Activated effector memory CD4-positive, alpha-beta T cell treated with Interleukin-2 at 50 U/mL for 16 hours (primary cell): ENCODE measurements at regions not wholly inside any gene's neighbourhood (a gene's known extent, or its start where the extent isn't known, plus 50 kb on each side); places are given as distances from the start of the nearest gene placed in this dataset.
"Not testable (repeated sequence)": the region's sequence is repeated elsewhere in the genome, so short reads cannot be mapped to it uniquely, and the experiment has no call there.

ENCODE experiments used
- DNase-seq: peaks from one replicate; pipeline ENCODE4 v3.0.0-alpha.2; 2020

DNA sequence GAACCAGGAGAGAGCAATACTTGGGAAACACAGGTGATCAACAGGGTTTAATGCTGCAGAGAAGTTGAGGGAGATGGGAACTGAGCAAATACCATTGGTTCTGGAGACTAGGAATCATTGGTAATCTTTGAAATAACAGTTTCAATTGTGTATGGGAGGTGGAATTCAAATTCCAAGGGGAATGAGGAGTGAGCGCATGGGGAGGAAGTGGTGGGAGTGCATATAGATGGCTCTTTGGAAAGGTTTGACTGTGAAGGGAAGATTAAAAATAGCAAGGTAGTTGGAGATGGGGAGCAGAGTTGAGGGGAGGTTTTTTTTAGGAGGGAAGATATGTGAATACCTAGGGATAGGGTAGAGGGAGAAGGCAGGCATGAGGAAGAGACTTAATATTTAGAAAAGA is 51.1 kb upstream of the ROPN1 start:
- no peak for DNase-seq

DNA sequence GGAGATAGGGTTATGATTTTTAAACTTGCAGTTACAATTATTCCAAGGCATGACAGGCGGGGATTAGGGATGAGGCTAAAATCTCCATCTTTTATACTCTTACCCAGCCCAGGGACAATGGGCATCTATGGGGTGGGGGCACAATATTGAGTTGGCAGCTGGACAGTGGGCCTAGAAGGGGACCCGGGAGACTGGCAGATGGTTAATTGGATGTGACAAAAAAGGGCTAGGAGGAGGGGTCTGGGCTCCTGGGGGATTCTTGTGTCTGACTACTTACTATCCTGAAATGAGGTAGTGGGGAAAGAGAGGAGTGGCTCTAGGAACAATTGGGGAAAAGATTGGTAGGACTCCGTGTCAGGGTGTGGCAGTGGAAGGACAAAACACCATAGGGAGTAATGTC is 53.0 kb upstream of the ROPN1 start:
- no peak for DNase-seq

DNA sequence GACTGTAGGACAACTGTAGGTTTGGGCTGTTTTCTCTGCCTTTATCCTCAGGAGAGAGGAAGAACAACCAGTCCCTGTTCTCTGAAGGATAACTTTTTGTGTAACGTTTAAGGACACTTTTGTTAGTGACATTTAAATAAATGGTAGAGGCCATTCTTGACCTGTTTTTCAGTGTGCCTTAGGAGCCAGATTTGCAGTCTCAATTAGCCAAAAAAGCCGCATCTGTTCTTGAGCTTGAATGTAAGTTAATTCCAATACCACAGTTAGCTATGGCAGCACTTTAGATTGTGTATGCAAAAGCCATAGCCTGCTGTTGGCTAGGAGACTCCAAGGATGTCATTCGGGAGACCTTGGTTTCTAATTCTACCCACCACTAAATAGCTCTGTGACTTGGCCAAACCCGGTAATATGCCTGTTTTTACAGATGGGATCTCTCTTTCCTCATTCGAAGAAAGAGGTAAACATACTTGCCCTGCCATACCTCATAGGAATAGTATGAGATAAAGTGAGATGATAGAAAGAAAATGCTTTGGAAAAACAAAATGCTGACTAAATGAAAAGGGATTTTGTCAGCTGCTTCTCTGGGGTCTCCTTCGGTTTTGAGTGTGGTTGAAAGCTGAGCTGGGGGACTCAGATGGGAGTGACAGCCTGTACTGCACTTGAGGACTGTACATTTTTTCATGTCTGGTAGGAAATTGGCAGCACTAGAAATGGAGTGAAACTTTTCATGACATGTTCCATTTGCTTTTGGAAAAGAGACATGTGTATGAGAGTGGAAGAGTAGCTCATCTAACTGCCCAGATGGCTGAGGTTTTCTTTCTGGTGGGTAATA is 57.3 kb upstream of the ROPN1 start:
- no peak for DNase-seq

GRCh38 chr3:124051636-124052035 is 59.7 kb upstream of the ROPN1 start:
- DNase-seq, result no peak

DNA sequence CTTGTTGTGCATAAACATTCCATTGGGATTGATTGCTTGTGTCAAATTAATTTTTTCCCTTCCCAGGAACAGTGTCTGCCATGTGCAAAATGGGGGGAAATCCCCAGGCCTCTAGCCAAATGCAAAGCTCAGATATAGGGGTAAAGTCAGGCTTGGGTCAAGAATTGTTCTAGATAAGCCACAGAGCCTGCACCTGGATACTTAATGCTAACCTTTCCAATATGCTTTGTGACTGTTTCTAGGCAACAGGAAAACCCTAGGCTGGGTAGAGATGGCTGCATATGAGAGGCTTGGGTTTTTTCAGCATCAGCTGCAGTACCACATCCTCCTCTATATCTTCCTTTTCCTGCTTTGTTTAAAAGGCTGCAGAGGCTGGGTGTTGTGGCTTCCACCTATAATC is 61.9 kb upstream of the ROPN1 start:
- no peak for DNase-seq

- no peak for DNase-seq
These were observed 64.9 kb upstream of the ROPN1 start for GRCh38 chr3:124056846-124057245.

DNA sequence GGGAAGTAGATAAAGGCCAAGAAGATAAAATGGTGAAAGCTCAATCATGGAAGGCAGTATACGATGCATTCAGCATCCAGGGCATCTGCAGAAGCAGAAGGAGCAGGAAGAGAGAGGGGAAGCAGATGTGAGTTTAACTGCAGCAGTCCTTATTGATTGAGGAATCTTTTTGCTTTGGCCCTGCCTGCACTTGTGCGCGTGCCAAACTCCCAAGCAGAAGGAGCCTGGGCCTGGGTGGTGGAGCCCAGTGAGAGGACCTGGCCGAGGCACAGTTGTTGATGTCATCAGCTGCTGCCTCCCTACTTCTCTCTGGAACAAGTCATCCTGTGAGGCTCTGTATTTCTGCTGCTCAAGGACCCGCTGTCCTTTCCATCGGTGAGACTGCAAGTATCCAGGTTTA is 65.5 kb upstream of the ROPN1 start:
- DNase-seq, result no peak

DNA sequence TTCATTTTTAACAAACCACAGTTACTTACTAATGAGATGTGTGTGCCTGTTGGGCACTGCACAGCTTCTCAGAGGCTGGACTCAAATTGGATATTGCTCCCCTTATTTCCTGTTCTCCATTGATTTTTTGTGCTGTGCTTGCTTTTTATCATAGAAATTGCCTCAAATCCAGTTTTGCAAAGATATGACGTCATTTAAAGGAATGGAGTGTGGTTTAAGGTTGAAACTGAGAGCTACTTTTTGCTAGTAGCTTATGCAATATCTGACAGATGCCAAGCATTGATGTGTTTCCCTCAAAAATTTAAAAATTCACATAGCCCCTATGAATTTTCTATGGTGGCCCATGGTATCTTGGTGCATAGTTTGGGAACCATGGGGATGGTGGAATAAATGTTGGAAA is 67.7 kb upstream of the ROPN1 start:
- DNase-seq, result no peak

GRCh38 chr3:124063197-124063909 is 71.4 kb upstream of the ROPN1 start:
- no peak for DNase-seq

GRCh38 chr3:124064050-124064449 is 72.1 kb upstream of the ROPN1 start:
- no peak for DNase-seq

GRCh38 chr3:124066543-124066942 is 74.6 kb upstream of the ROPN1 start:
- DNase-seq, result not testable (repeated sequence)

DNA sequence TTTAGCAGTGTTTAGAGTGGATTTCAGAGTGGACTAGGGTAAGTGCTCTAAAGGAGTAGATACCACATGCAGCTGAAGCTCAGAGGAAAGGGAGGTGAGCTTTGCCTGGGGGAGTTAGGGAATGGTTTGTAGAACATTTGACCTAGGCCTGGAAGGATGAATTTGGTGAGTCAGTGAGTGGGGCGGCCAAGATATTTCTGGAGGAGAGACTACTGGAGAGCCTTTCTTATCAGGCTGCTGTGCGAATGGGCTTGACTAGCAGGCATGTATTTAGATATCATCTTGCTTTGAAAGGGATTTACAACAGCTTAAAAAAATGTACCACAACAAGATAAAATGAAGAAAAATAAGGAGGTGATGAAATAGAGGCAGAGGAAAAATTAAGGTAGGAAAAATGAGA is 77.8 kb upstream of the ROPN1 start:
- not testable (repeated sequence) for DNase-seq

DNA sequence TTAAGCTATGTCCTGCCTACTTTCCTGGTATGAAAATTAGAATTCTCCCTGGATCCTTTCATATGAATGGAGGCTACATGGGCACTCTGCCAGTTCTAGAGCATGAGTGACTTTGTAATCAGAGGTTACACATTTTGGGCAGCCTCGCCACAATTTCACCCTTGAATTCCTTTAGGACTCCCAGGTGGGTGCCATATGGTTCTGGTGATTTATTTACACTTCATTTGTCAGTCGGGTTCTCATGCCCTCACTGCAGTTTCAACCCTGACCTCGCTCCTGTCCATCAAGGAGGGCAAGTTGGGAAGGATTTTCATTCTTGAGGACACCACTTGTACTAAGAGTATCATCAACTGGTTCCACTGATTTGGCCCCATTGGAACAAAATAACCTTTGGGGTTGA is 83.2 kb upstream of the ROPN1 start:
- not testable (repeated sequence) for DNase-seq

DNA sequence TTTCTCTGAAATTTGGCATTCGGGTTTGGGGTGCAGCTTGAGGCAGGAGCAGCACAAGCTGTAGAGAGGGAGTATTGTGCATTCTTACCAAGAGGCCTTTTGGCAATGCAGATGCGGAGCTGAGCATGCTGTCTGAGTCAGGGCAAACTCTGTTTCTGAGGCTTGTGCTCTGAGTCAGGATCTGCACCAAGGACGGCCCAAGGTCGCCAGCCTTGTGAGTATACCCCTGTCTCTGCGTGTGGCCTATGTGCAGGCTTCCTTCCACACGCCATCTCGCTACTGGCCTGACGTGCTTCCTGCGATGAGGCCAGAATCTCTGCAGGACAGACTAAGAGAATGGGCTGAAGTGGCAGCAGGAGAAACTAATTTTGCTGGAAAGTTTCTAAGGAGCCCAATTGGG is 83.8 kb upstream of the ROPN1 start:
- DNase-seq, result no peak

DNA sequence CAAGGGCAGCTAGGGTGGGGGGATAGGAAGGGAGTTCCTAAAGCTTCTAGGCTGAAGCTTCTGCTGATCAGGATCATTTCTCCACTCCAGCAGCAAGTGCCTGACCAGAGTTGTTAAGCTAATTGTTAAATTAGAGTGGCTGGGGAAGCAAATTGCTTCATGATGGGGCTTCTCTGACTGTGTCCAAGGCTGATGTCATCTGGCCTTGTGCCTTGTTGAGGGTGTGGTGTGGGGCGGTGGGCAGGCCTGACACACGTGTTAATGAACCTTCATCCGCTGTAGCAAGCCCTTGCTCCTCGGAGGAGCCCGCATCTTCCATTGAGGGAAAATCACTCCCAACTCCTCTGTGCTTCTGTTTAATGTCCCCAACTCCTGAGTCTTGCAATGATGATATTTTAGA is 84.3 kb upstream of the ROPN1 start:
- no peak for DNase-seq

GRCh38 chr3:124078953-124079911 is 87.3 kb upstream of the ROPN1 start:
- no peak for DNase-seq

GRCh38 chr3:124079912-124080276 is 88.0 kb upstream of the ROPN1 start:
- no peak for DNase-seq

DNA sequence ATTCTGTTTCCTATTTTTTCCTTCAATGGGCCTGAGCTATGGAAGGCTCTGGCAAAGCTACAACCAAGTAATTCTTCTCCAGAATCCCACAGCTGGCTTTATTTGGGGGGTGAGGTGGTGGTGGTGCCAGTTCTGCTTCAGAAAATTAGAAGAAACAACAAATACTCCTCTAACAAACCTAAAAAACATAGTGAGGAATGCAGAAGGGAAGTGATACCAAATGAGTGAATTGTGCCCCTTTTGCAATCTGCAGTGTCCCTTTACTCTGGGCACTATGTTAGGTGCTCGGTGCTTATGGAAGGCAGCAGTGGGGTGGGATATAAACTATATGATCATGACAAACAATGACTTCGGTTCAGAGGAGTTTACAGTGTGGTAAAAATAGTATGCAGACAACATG is 90.4 kb upstream of the ROPN1 start:
- DNase-seq, result no peak

GRCh38 chr3:124084022-124084881 is 92.3 kb upstream of the ROPN1 start:
- no peak for DNase-seq

GRCh38 chr3:124088801-124089200 is 96.9 kb upstream of the ROPN1 start:
- no peak for DNase-seq

GRCh38 chr3:124089214-124089613 is 97.3 kb upstream of the ROPN1 start:
- DNase-seq, result no peak

GRCh38 chr3:124091716-124092115 is 99.8 kb upstream of the ROPN1 start:
- DNase-seq, result no peak
